ENCODE measurements at regions not wholly inside any gene's neighbourhood (a gene's known extent, or its start where the extent isn't known, plus 50 kb on each side); places are given as distances from the start of the nearest gene placed in this dataset.

GRCh38 chr12:30473274-30473673 lies 222.4 kb downstream of the IPO8 start:
- Histone ChIP-seq H3K36me3 (ENCODE audit: control insufficient read depth, insufficient read depth, low read length) (no peaks in the 10 kb centered on the region), H2AFZ (replicated peaks; ENCODE audit: low read length, poor library complexity) (no peak overlapping the region), H3K9ac (ENCODE audit: low read depth, low read length) (no peak overlapping the region), H2BK120ac (ENCODE audit: low read depth, low read length) (no peak overlapping the region), H2AK5ac (ENCODE audit: low read depth, low read length) (no peak overlapping the region), H3K27ac (ENCODE audit: insufficient read depth, low read length) (no peak overlapping the region), H3K4me1 (ENCODE audit: control insufficient read depth, insufficient read depth, low read length) (no peaks in the 10 kb centered on the region), H3K23ac (ENCODE audit: low read depth, low read length) (no peak overlapping the region), H3K56ac (ENCODE audit: extremely low read depth, insufficient read depth, low read length) (no peak overlapping the region), H2BK5ac (ENCODE audit: low read depth, low read length, poor library complexity, severe bottlenecking) (no peak overlapping the region), H3K9me3 (ENCODE audit: control insufficient read depth, insufficient read depth, low read length) (peaks cover 2% of the 10 kb centered on the region; the same call in 1 of the 2 replicates), H3K4me2 (ENCODE audit: low read depth, low read length) (no peak overlapping the region), H3K4ac (ENCODE audit: low read depth, low read length) (no peak overlapping the region), H2BK20ac (ENCODE audit: low read depth, low read length) (no peak overlapping the region), H3K4me3 (ENCODE audit: insufficient read depth, low read depth, low read length) (no peak overlapping the region), H3K27me3 (ENCODE audit: control insufficient read depth, insufficient read depth, low read length) (no peaks in the 10 kb centered on the region), H4K20me1 (ENCODE audit: insufficient read depth, low read length) (no peaks in the 10 kb centered on the region), H4K5ac (ENCODE audit: low read depth, low read length) (no peak overlapping the region), H2AK9ac (replicated peaks; ENCODE audit: low read depth, low read length, poor library complexity) (no peak overlapping the region), H4K91ac (ENCODE audit: insufficient read depth, low read depth, low read length) (no peak overlapping the region), H3K14ac (replicated peaks; ENCODE audit: low read depth, low read length) (no peak overlapping the region), H4K8ac (ENCODE audit: low read depth in 2 of 2, low read length in 2 of 2) (no peak overlapping the region), H2BK15ac (ENCODE audit: low read depth, low read length) (no peak overlapping the region), H3K18ac (ENCODE audit: low read depth, low read length) (no peak overlapping the region), H3K79me1 (ENCODE audit: low read depth in 1 of 2, low read length in 2 of 2) (no peaks in the 10 kb centered on the region), H3K9me1 (ENCODE audit: insufficient read depth, low read length) (no peaks in the 10 kb centered on the region)
- dilution Hi-C loops (cut with HindIII; ENCODE audit: low sequenced_read_pairs, unreplicated experiment) (no loop called here), intact Hi-C loops (cut with micrococcal nuclease) (no loop called here), in situ Hi-C loops (cut with MboI; ENCODE audit: low sequenced_read_pairs) (no loop called here)
- TF ChIP-seq NFE2L2 (IDR thresholded peaks at IDR 0.05; ENCODE audit: low read depth, low read length): no peak
- CTCF ChIA-PET: no interaction called here
- no CpG with 5 or more reads among the region's 2 CpGs for WGBS, 2 experiments (ENCODE audit: extremely low coverage in 2 of 2, insufficient read length in 1 of 2)
- POLR2A ChIA-PET (ENCODE audit: unreplicated experiment): no interaction called here
- no TSS peak for BruUV-seq (replicated peaks)
- ATAC-seq (ENCODE audit: low read depth) (no peak), DNase-seq (no peak)
